Colonic mucosa (tissue), 4 donors: ENCODE measurements at regions not wholly inside any gene's neighbourhood (a gene's known extent, or its start where the extent isn't known, plus 50 kb on each side); places are given as distances from the start of the nearest gene placed in this dataset.

Experiments used
- DNase-seq: peaks from one replicate; pipeline ENCODE4 v3.0.0-alpha.2; 2020
- H3K27ac ChIP-seq: fragments of 200-600 bp; one replicate; pipeline ENCODE4 v1.8.0; 2021
- H3K27me3 ChIP-seq: fragments of 200-600 bp; one replicate; pipeline ENCODE4 v1.8.0; 2021
- H3K36me3 ChIP-seq: fragments of 200-600 bp; one replicate; pipeline ENCODE4 v1.8.0; 2021
- H3K4me1 ChIP-seq: fragments of 200-600 bp; one replicate; pipeline ENCODE4 v1.8.0; 2021; ENCODE audit warnings: mild to moderate bottlenecking
- H3K4me3 ChIP-seq: fragments of 200-600 bp; one replicate; pipeline ENCODE4 v1.8.0; 2021
- H3K9ac ChIP-seq, 2 donors: one replicate each; pipeline ENCODE4 v1.7.0; 2013; ENCODE audit warnings: control low read depth in 2 of 2, low read depth in 2 of 2, low read length in 2 of 2
- H3K9me3 ChIP-seq: fragments of 200-600 bp; one replicate; pipeline ENCODE4 v1.8.0; 2021
- intact Hi-C: fragments of 100-400 bp; cut with DNase I; formaldehyde crosslinking; loops from one replicate; pipeline ENCODE4 v1.14.1; 2022
- TF ChIP-seq, protein P1 (sequence below): fragments of 200-600 bp; IDR thresholded peaks from one replicate; pipeline ENCODE4 v1.8.0; 2022; ENCODE audit warnings: antibody characterized with exemption, mild to moderate bottlenecking
- donor health status: healthy.
- donor health status: DM: no; HTN: no; CAD: no.
- donor health status: DM: no; HTN: no; CAD: no.

DNA sequence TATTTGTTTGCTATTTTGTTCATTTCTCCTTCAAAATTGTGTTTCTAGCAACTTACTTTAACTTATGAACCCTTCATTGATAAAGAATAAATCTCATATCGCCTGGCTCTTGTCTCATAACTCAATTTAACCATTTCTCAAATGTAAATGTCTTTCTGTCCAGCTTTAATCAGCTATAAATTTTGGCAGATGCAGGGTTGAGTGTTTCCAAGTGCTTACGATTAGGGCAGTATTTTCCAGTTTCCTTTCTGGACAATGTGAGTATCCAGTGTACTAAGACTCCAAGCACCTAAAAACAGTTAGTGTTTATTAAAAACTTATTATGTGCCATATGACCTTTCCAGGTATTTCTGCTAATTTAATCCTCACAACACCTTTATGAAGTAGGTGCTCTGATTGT lies 218.6 kb upstream of the GK2 start:
- intact Hi-C loops, result no loop called here
- Histone ChIP-seq H3K36me3 (no peaks in the 10 kb centered on the region), H3K4me3 (no peak overlapping the region), H3K9ac (no peak overlapping the region), H3K27me3 (no peaks in the 10 kb centered on the region), H3K9me3 (no peaks in the 10 kb centered on the region), H3K27ac (no peak overlapping the region), H3K4me1 (no peaks in the 10 kb centered on the region)
- DNase-seq, result no peak
- TF ChIP-seq, protein P1, sequence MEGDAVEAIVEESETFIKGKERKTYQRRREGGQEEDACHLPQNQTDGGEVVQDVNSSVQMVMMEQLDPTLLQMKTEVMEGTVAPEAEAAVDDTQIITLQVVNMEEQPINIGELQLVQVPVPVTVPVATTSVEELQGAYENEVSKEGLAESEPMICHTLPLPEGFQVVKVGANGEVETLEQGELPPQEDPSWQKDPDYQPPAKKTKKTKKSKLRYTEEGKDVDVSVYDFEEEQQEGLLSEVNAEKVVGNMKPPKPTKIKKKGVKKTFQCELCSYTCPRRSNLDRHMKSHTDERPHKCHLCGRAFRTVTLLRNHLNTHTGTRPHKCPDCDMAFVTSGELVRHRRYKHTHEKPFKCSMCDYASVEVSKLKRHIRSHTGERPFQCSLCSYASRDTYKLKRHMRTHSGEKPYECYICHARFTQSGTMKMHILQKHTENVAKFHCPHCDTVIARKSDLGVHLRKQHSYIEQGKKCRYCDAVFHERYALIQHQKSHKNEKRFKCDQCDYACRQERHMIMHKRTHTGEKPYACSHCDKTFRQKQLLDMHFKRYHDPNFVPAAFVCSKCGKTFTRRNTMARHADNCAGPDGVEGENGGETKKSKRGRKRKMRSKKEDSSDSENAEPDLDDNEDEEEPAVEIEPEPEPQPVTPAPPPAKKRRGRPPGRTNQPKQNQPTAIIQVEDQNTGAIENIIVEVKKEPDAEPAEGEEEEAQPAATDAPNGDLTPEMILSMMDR, result no peak

DNA sequence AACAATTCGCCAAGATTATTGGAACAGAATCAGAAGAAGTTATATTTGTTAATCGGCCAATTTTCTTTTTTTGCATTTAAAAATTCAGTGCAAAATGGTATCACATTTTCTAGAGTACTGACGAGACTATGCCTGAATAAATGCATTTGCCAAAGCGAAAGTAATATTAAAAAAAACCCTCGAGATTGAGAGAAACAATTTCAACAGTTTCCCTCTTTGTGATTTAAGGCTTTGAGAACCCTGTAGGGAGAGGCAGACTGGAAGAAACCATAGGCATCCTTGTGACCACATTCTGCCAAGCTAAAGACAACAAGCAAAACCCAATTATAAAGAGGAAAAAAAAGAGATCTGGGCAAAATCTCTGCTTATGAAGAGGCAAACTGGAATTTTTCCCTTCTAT lies 218.1 kb upstream of the GK2 start:
- H3K27ac ChIP-seq, result no peak overlapping the region
- H3K4me1 ChIP-seq, result no peaks in the 10 kb centered on the region
- no peaks in the 10 kb centered on the region for H3K36me3 ChIP-seq
- intact Hi-C loops, result no loop called here
- no peaks in the 10 kb centered on the region for H3K27me3 ChIP-seq
- no peak overlapping the region for H3K4me3 ChIP-seq
- TF ChIP-seq, protein P1, result no peak
- no peaks in the 10 kb centered on the region for H3K9me3 ChIP-seq
- DNase-seq, result no peak
- no peak overlapping the region for H3K9ac ChIP-seq

DNA sequence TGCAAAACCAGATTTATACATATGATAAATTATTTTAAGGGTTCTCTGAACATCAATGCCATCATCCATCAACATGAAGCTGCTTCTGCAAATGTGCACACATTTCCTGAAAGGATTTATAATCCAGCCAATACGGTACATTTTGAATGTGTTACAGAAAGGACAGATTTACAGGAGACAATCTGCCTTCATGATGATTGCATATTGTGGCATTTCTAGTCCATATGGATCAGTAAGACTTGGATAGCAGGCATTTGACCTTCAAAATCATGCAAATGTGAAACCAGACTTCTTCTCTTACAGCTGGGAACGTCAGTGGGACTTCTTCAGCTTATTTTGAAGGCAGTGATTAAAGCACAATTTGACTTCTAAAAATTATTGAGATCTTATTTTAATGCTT lies 217.3 kb upstream of the GK2 start:
- TF ChIP-seq, protein P1, result no peak
- Histone ChIP-seq H3K4me3 (no peak overlapping the region), H3K4me1 (no peaks in the 10 kb centered on the region), H3K36me3 (no peaks in the 10 kb centered on the region), H3K27me3 (no peaks in the 10 kb centered on the region), H3K27ac (no peak overlapping the region), H3K9ac (no peak overlapping the region), H3K9me3 (no peaks in the 10 kb centered on the region)
- intact Hi-C loops, result no loop called here
- DNase-seq, result no peak

DNA sequence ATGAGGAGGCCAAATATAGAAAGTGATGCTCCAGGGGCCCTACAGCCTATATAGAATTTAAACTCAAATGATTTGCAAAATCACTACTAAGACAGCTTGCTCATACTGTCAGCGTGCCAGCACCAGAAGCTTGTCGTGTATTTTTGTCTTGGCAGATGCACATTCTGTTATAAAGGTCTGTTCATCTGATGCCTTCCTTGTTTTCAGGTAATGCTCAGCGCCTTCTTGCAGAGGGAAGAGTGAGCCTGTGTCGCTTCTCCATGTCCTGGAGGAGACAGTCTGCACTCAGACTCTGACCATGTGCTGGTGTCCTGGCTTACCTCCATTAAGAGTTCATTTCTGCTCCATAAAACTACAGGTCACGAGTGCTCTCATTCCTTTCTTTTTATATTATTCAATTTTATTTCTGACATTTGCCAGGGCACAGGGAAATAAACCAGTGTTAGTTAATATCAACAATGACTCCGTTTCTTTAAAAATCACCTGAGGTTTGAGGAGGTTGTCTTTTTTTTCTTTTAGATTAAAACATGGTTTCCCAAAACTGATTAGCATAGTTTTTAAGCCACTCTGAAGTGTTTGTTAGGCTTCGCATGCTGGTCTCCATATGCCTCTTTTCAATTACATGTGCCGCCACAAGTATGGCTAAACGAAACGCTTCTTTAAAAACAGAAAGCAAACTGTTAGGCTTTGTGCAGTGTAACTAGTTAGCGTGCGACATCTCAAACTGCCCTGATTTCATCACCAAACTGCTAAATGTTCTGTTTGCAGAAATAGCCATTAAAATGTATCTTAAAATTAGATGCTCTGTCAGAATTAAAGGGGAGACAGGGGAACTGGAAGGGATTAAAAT lies 215.2 kb upstream of the GK2 start:
- Histone ChIP-seq H3K4me1 (no peaks in the 10 kb centered on the region), H3K36me3 (no peaks in the 10 kb centered on the region), H3K27me3 (no peaks in the 10 kb centered on the region), H3K27ac (no peak overlapping the region), H3K9me3 (no peaks in the 10 kb centered on the region), H3K9ac (no peak overlapping the region), H3K4me3 (no peak overlapping the region)
- intact Hi-C loops, result no loop called here
- no peak for DNase-seq
- TF ChIP-seq, protein P1, result no peak

DNA sequence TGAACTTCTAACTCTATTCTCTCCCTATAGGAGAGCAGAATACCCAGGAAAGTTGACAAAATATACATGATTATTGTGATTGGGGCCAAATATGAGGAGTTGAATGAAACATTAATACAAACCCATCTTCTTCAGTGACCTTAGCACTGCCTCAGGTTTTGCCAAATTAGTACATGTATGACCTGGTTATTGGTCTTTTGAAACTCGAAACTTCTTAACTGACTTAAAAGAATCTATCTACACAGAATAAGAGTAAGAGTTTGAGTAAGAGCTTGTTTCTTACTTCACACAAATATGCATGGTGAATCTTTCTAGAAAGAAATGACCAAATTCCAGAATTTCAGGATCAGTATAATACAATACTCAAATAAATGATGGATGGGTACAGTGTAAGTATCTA lies 213.0 kb upstream of the GK2 start:
- no peak for DNase-seq
- H3K9ac ChIP-seq, result no peak overlapping the region
- TF ChIP-seq, protein P1, result no peak
- no peaks in the 10 kb centered on the region for H3K4me1 ChIP-seq
- intact Hi-C loops, result no loop called here
- no peak overlapping the region for H3K4me3 ChIP-seq
- no peaks in the 10 kb centered on the region for H3K27me3 ChIP-seq
- no peak overlapping the region for H3K27ac ChIP-seq
- no peaks in the 10 kb centered on the region for H3K9me3 ChIP-seq
- H3K36me3 ChIP-seq, result no peaks in the 10 kb centered on the region
